ENCODE measurements at regions not wholly inside any gene's neighbourhood (a gene's known extent, or its start where the extent isn't known, plus 50 kb on each side); places are given as distances from the start of the nearest gene placed in this dataset.

- H3K79me2 ChIP-seq (ENCODE audit: control insufficient read depth, insufficient read depth, low read length) = no peaks in the 10 kb centered on the region
- BruUV-seq (replicated peaks) = no TSS peak
- H3K36me3 ChIP-seq (ENCODE audit: control insufficient read depth in 2 of 2, extremely low read depth in 1 of 2, insufficient read depth in 2 of 2, low read length in 2 of 2) = no peaks in the 10 kb centered on the region
- FAIRE-seq (peak; percentile 31), DNase-seq (ENCODE audit: low read depth, low spot score) (no peak)
- peaks cover 39% of the 10 kb centered on the region for H3K4me1 ChIP-seq (ENCODE audit: control insufficient read depth, extremely low read depth, insufficient read depth, low read length)
- dilution Hi-C loops (cut with MboI; ENCODE audit: extremely low pct_ligation_motif_present, low sequenced_read_pairs) = no loop called here
- no peak overlapping the region for H3K9ac ChIP-seq (replicated peaks; ENCODE audit: extremely low read depth, insufficient read depth, low read length)
- POLR2A ChIA-PET = interaction anchor here (0.6 to 1.9 kb wide), 2 partner anchors 106 to 544 kb away, joined by 3 to 26 read pairs; partner anchors contain the start of gene PICALM
- H3K4me3 ChIP-seq (replicated peaks in 1 of 3; ENCODE audit: insufficient read depth in 1 of 3, low read depth in 1 of 3, low read length in 3 of 3) = no peak overlapping the region
- intact Hi-C loops (cut with micrococcal nuclease) = no loop called here
- H4K20me1 ChIP-seq (replicated peaks; ENCODE audit: control insufficient read depth, extremely low read depth, insufficient read depth, low read length) = no peaks in the 10 kb centered on the region
- TF ChIP-seq POLR2AphosphoS5 (IDR thresholded peaks at IDR 0.05; ENCODE audit: insufficient read depth, low read depth, low read length) = no peak
- TF ChIP-seq MYC (IDR thresholded peaks at IDR 0.05; ENCODE audit: low read depth, low read length) = no peak
- TF ChIP-seq GATA2 (IDR thresholded peaks at IDR 0.05; ENCODE audit: insufficient read depth, insufficient read length, low read depth, low read length) = no peak
- no peak for TF ChIP-seq JUN (IDR thresholded peaks at IDR 0.05; ENCODE audit: borderline replicate concordance, insufficient read depth, insufficient read length, low read depth)
- no peak for TF ChIP-seq CTCF (IDR thresholded peaks at IDR 0.05; ENCODE audit: extremely low read depth in 1 of 2, insufficient read depth in 1 of 2, low read depth in 1 of 2, low read length in 2 of 2)
- no peak for TF ChIP-seq EZH2 (IDR thresholded peaks at IDR 0.05; ENCODE audit: borderline replicate concordance, low read depth, low read length, severe bottlenecking)
- TF ChIP-seq FOS (IDR thresholded peaks at IDR 0.05; ENCODE audit: borderline replicate concordance, insufficient read depth, low read length) = no peak
- TF ChIP-seq POLR2A (IDR thresholded peaks at IDR 0.05; ENCODE audit: low read depth, low read length) = no peak
- no peak for TF ChIP-seq MAX (IDR thresholded peaks at IDR 0.05; ENCODE audit: insufficient read depth, insufficient read length)
- CTCF ChIA-PET = interaction anchor here (1.4 to 3.2 kb wide), 4 partner anchors 18 to 133 kb away, joined by 3 to 42 read pairs (median 34); partner anchors contain the start of gene PICALM
- no peaks in the 10 kb centered on the region for H3K9me1 ChIP-seq (replicated peaks; ENCODE audit: control insufficient read depth, extremely low read depth, insufficient read depth, low read length)
- no peak overlapping the region for H2AFZ ChIP-seq (ENCODE audit: low read depth, low read length)
- H3K4me2 ChIP-seq (ENCODE audit: insufficient read depth, low read length) = no peak overlapping the region
- no peaks in the 10 kb centered on the region for H3K27me3 ChIP-seq (ENCODE audit: control insufficient read depth in 2 of 2, insufficient read depth in 2 of 2, low read length in 2 of 2)
- H3K27ac ChIP-seq (ENCODE audit: insufficient read depth, low read depth, low read length) = peak overlapping the region; percentile 97
- H3K9me3 ChIP-seq (replicated peaks; ENCODE audit: control insufficient read depth, insufficient read depth, low read length) = no peaks in the 10 kb centered on the region
Measured at GRCh38 chr11:86175191-86175590, 69.4 kb upstream of the EED start.

All from endothelial cell of umbilical vein (primary cell).